ENCODE measurements at regions not wholly inside any gene's neighbourhood (a gene's known extent, or its start where the extent isn't known, plus 50 kb on each side); places are given as distances from the start of the nearest gene placed in this dataset.
A peak's percentile ranks its signal among the peaks of the same experiment; 100 is the strongest.

- Histone ChIP-seq H4K5ac (ENCODE audit: insufficient read length, low read depth, low read length) (no peak overlapping the region), H3K9me3 (ENCODE audit: control insufficient read depth, low read depth, low read length) (no peaks in the 10 kb centered on the region), H2BK15ac (ENCODE audit: low read depth, low read length) (no peak overlapping the region), H4K8ac (replicated peaks; ENCODE audit: insufficient read length, low read depth, low read length) (no peak overlapping the region), H3K9ac (ENCODE audit: extremely low read depth, insufficient read length, low read length) (no peak overlapping the region), H3K4me1 (ENCODE audit: insufficient read depth, low read length) (no peaks in the 10 kb centered on the region), H3K79me1 (ENCODE audit: insufficient read depth, low read depth, low read length, poor library complexity, severe bottlenecking) (no peaks in the 10 kb centered on the region), H2BK5ac (ENCODE audit: insufficient read length, low read length) (no peak overlapping the region), H3K4me2 (ENCODE audit: insufficient read depth, insufficient read length, low read length) (no peak overlapping the region), H4K20me1 (ENCODE audit: control insufficient read depth, insufficient read depth, insufficient read length) (no peaks in the 10 kb centered on the region), H3K18ac (ENCODE audit: insufficient read length, low read depth, low read length) (no peak overlapping the region), H4K91ac (ENCODE audit: insufficient read length, low read depth, low read length) (no peak overlapping the region), H2AFZ (ENCODE audit: low read length) (no peak overlapping the region), H3K23me2 (ENCODE audit: insufficient read length, low read depth, low read length, poor library complexity, severe bottlenecking) (no peaks in the 10 kb centered on the region), H3T11ph (ENCODE audit: low read length) (no peak overlapping the region), H2BK12ac (ENCODE audit: insufficient read length, low read depth, low read length) (no peak overlapping the region), H3K27ac (ENCODE audit: insufficient read length, low read depth, low read length) (no peak overlapping the region), H3K79me2 (ENCODE audit: insufficient read depth, low read length) (no peaks in the 10 kb centered on the region), H3K56ac (ENCODE audit: insufficient read length, low read depth, low read length) (no peak overlapping the region), H3K14ac (ENCODE audit: insufficient read depth, low read length) (no peak overlapping the region), H2AK5ac (ENCODE audit: insufficient read length, low read length) (no peak overlapping the region), H3K4ac (ENCODE audit: low read depth, low read length) (no peak overlapping the region), H2BK20ac (ENCODE audit: low read depth, low read length, poor library complexity, severe bottlenecking) (no peak overlapping the region), H2BK120ac (ENCODE audit: low read depth, low read length, poor library complexity, severe bottlenecking) (no peak overlapping the region), H3K23ac (ENCODE audit: insufficient read length, low read depth, low read length) (no peak overlapping the region), H3K27me3 (ENCODE audit: insufficient read depth, low read length) (no peaks in the 10 kb centered on the region)
- Mint-ChIP-seq H3K27ac (no peak overlapping the region), H3K4me3 (no peak overlapping the region), H3K9me3 (no peaks in the 10 kb centered on the region), H3K4me1 (peaks cover 7 to 23% of the 10 kb centered on the region in 2 experiments), H3K27me3 (ENCODE audit: low read depth) (no peaks in the 10 kb centered on the region), H3K36me3 (ENCODE audit: insufficient read depth in 1 of 3, low read depth in 3 of 3) (no peaks in the 10 kb centered on the region)
- TF ChIP-seq, protein P1, sequence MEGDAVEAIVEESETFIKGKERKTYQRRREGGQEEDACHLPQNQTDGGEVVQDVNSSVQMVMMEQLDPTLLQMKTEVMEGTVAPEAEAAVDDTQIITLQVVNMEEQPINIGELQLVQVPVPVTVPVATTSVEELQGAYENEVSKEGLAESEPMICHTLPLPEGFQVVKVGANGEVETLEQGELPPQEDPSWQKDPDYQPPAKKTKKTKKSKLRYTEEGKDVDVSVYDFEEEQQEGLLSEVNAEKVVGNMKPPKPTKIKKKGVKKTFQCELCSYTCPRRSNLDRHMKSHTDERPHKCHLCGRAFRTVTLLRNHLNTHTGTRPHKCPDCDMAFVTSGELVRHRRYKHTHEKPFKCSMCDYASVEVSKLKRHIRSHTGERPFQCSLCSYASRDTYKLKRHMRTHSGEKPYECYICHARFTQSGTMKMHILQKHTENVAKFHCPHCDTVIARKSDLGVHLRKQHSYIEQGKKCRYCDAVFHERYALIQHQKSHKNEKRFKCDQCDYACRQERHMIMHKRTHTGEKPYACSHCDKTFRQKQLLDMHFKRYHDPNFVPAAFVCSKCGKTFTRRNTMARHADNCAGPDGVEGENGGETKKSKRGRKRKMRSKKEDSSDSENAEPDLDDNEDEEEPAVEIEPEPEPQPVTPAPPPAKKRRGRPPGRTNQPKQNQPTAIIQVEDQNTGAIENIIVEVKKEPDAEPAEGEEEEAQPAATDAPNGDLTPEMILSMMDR (conservative IDR thresholded peaks at IDR 0.05) = peak; percentile 40; the same call in 2 of the 3 replicates
- no CpG with 5 or more reads among the region's 1 CpG for WGBS (ENCODE audit: extremely low coverage, insufficient read length, low lambda C conversion rate)
- DNase-seq = no peak
These were observed 178.1 kb upstream of the FSHR start for GRCh38 chr2:49332415-49332814.
